Stomach (tissue), 4 donors: ENCODE measurements at regions not wholly inside any gene's neighbourhood (a gene's known extent, or its start where the extent isn't known, plus 50 kb on each side); places are given as distances from the start of the nearest gene placed in this dataset.

Experiments used
- EP300 ChIP-seq: sonication (generic); formaldehyde crosslinking; IDR thresholded peaks from one replicate; pipeline ENCODE4 v1.6.1; 2017; ENCODE audit warnings: antibody characterized with exemption
- POLR2A ChIP-seq, 4 donors: fragments of 450-650 bp; IDR thresholded peaks; one replicate each; pipeline ENCODE4 v1.6.1; 2016; ENCODE audit warnings: antibody characterized with exemption in 4 of 4, control low read depth in 2 of 4, mild to moderate bottlenecking in 1 of 4, moderate library complexity in 1 of 4
- POLR2AphosphoS5 ChIP-seq, 3 donors: sonication (generic); formaldehyde crosslinking; IDR thresholded peaks; one replicate each; pipeline ENCODE4 v1.6.1; 2016; ENCODE audit warnings: antibody characterized with exemption in 3 of 3
- TF ChIP-seq, protein P1 (sequence below), 7 experiments: fragments of 450-650 bp in 4 of 7; fragments of 200-600 bp in 3 of 7; sonication (generic) in 3 of 7; IDR thresholded peaks; one replicate each; pipeline ENCODE4 v1.5.1; 2016 to 2019; ENCODE audit warnings: antibody characterized with exemption in 7 of 7, control low read depth in 2 of 7, mild to moderate bottlenecking in 1 of 7

DNA sequence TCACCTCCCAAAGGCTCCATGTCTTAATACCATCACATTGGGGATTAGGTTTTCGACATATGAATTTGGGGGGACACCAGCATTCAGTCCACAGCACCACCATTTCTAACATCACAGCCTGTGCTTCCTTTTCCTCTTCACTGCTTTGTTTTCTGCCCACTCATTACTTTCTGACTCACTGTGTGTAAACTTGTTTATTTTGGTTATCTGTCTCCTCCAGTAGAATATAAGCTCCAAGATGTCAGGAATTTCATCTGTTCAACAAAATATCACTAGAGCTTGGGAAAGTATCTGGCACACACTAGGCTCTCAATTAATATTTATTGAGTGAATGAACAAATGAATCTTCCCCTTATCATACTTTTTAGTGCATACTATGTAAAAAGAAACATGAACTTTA lies 152.0 kb downstream of the NUFIP1 start:
- no peak for TF ChIP-seq POLR2A (IDR thresholded peaks at IDR 0.05)
- TF ChIP-seq, protein P1, sequence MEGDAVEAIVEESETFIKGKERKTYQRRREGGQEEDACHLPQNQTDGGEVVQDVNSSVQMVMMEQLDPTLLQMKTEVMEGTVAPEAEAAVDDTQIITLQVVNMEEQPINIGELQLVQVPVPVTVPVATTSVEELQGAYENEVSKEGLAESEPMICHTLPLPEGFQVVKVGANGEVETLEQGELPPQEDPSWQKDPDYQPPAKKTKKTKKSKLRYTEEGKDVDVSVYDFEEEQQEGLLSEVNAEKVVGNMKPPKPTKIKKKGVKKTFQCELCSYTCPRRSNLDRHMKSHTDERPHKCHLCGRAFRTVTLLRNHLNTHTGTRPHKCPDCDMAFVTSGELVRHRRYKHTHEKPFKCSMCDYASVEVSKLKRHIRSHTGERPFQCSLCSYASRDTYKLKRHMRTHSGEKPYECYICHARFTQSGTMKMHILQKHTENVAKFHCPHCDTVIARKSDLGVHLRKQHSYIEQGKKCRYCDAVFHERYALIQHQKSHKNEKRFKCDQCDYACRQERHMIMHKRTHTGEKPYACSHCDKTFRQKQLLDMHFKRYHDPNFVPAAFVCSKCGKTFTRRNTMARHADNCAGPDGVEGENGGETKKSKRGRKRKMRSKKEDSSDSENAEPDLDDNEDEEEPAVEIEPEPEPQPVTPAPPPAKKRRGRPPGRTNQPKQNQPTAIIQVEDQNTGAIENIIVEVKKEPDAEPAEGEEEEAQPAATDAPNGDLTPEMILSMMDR (IDR thresholded peaks at IDR 0.05): no peak
- TF ChIP-seq EP300: no peak
- no peak for TF ChIP-seq POLR2AphosphoS5 (IDR thresholded peaks at IDR 0.05)
